LHCN-M2 (cell line): ENCODE measurements at regions not wholly inside any gene's neighbourhood (a gene's known extent, or its start where the extent isn't known, plus 50 kb on each side); places are given as distances from the start of the nearest gene placed in this dataset.

Experiments used
- DNase-seq: peaks from one replicate; pipeline ENCODE4 v3.0.0-alpha.2; 2012; ENCODE audit warnings: low read depth

GRCh38 chr11:120032766-120033390, 105.0 kb downstream of the TRIM29 start:
- no peak for DNase-seq

- DNase-seq, result no peak
Measured at GRCh38 chr11:120031612-120032600, 106.0 kb downstream of the TRIM29 start.

GRCh38 chr11:120031156-120031555, 106.8 kb downstream of the TRIM29 start:
- no peak for DNase-seq

DNA sequence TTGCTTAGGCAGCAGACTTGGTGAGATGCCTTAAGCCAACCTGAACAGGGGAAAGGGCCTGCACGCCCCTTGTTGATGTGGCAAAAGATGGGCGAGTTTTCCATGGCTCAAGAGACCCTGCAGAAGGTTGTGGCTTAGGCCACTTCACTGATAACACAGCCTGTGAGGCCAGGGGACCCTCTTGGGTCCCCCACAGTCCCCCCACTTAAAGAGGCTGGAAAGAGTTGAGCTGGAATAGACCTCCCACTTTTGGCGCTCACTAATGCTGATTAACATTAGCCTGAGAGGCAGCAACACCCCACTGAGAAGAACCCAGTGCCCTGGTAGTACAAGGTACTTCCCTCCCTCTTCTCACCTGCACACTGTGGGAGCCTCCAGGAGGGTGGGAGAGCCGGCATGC, 107.5 kb downstream of the TRIM29 start:
- DNase-seq, result no peak

DNA sequence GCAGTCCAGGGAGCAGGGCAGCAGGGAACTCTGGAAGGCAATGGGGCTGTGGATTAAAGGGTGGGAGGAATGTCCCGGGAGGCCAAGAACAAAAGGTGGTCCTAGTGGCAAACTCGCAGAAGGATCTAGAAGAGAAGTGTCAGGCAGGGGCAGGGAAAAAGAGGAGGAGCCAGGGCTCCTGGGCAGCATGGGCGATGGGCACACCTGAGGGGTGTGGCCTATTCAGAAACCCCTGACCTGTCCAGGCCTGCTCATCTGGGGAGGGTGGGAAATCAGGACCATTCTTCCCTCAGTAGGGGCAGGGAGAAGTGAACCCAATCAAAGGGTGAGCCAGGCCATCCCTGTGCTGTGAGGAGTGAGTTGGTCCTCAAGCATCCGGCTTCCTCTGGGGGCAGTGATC, 108.6 kb downstream of the TRIM29 start:
- no peak for DNase-seq

GRCh38 chr11:120028897-120029258, 109.0 kb downstream of the TRIM29 start:
- no peak for DNase-seq

GRCh38 chr11:120028181-120028896, 109.6 kb downstream of the TRIM29 start:
- DNase-seq, result no peak

GRCh38 chr11:120027546-120028180, 110.2 kb downstream of the TRIM29 start:
- DNase-seq, result no peak

- no peak for DNase-seq
Measured at GRCh38 chr11:120025606-120026335, 112.1 kb downstream of the TRIM29 start.

GRCh38 chr11:120024586-120024985, 113.3 kb downstream of the TRIM29 start:
- no peak for DNase-seq

DNA sequence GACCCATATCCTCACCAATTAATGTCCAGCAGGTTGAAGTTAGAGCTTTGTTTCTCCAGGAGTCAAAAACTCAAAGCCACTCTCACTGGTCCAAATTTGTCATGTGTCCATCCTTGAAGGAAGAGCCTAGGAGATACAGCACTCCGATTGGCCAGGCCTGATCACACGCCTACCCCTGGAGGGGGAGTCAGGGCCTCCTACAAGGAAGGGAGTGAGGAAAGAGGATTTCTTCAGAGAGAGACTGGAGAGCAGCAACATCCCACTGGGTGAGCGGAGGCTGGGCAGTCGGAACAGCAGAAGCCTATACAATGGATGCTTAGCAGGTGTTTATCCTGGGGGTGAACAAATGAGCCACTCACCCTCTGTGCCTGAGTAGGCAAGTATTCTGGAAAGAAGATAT, 113.9 kb downstream of the TRIM29 start:
- no peak for DNase-seq

DNA sequence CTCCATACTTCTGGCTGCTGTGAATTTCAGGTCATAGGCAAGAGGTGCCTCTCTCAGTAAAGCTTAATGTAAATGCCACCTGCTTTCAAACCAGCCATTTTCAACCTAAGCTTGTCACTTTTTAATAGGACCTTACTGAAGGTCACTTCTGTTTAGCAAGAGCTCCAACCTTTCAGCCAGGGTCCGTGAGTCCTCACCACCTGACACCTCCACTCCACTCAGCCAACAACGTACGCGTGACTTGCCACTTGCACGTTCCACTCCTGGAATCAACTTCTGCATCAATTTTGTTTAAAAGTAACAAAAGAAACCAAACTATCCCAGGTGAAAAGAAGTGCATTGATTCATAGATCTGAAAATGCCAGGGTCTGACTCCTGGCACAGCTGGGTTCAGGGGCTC, 114.4 kb downstream of the TRIM29 start:
- no peak for DNase-seq

- DNase-seq, result no peak
Measured at GRCh38 chr11:120023120-120023519, 114.8 kb downstream of the TRIM29 start.

DNA sequence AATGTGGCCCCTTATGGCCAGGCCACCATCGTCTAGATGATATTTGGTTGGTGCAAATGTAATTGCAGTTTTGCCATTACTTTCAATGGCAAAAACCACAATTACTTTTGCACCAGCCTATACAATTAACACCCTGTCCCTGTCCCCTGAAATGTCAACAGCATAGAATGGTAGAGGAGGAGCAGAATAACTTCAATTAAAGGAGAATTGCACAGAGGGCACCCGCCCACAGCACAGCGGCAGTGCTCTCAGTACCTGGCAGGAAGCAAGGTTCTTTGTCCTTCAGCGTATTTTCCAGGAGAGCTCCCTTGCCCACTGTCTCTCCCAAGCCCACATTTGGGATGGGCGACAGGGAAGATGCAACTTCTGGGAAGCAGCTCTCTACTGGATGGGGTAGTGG, 115.3 kb downstream of the TRIM29 start:
- no peak for DNase-seq

GRCh38 chr11:120021978-120022377, 115.9 kb downstream of the TRIM29 start:
- DNase-seq, result no peak

DNA sequence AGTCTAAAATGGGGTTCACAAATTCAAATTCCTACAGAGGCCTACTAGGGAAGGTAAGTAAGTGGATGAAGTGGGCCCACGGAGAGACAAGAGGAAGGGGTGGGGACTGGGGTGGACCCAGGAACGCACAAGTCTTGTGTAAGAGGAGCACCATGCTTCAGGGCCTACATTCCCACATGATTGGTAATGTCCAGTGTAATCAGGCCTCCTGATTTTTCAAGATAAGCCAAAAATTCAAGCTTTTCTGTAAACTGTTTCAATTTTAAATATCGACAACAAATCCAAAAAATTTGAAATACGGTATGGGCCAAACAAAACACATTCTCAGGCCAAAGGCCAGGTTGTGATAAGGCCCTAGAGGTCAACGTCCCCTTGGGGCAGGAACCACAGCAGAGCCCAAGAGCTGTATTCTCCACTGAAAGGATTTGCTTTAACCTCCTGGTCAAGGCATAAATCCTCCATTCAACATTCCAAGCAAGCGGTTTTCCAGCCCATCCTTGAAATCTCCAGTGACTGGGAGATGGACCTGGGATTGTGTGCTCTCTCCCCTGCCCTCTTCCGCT, 116.4 kb downstream of the TRIM29 start:
- DNase-seq, result no peak

DNA sequence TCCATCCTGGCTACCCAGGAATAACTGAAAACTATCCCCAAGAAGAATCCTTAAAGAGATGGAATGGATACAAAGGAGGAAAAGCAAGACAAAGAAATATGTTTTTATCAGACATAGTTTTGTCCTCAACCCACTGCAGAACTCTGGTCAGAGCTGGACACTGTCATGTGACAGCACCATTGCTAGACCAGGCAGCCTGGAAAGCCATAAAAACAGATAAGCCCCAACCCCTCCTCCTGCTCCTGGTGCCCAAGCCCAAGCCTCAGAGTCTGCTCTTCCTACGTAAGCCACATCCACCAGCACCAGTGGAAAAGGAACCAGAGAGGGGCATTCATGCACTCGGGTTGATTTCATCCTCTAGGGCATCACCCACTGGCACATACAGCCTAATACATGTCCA, 116.9 kb downstream of the TRIM29 start:
- no peak for DNase-seq

DNA sequence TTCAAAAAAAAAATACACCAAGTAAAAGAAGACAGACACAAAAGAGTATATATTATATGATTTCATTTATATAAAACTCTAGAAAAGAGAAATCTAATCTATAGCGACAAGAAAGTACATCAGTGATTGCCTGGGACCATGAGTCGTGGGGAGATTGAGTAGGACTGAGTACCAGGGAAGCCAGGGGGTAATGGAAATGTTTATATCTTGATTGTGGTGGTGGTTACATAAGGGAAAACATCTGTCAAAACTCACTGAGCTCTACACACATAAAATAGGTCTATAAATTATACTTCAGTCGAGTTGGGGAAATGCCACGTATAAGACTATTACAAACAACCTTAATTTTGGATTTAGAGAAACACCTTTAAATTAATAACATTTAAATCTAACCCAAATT, 117.4 kb downstream of the TRIM29 start:
- DNase-seq, result no peak

- DNase-seq, result no peak
Measured at GRCh38 chr11:120019191-120019590, 118.7 kb downstream of the TRIM29 start.

DNA sequence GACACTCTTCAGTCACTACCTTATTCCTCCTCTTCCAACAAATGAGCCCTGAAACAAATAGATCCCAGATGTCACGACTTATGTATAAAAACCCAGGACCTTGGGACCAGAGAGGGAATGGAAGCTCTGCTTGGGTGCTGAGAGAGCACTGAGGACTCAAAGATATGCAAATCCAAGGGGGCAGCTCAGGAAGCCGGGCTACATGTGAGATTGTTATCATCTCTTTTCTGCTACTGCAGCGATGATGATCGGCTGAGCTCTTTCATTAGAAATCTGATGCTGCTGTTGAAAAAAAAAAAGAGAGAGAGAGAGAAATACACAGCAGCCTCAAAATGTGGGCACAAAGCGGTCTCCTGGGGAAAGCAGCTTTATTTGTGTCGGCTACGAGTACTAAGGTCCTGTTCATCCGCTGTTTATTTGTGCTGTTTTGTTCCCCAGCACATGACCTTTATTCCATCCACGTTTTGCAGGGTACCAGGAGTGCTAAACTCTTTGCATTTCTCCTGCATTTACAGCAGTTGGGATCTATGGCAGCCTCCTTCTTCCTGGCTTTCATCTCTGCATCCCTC, 120.2 kb downstream of the TRIM29 start:
- no peak for DNase-seq
